ENCODE measurements at regions not wholly inside any gene's neighbourhood (a gene's known extent, or its start where the extent isn't known, plus 50 kb on each side); places are given as distances from the start of the nearest gene placed in this dataset.
A peak's percentile ranks its signal among the peaks of the same experiment; 100 is the strongest.

- POLR2A ChIA-PET = no interaction called here
- no peak for TF ChIP-seq FOXA1 (IDR thresholded peaks at IDR 0.05)
- TF ChIP-seq FOXM1 (IDR thresholded peaks at IDR 0.05; ENCODE audit: borderline replicate concordance) = no peak
- no peak for TF ChIP-seq ARNT (IDR thresholded peaks at IDR 0.05)
- TF ChIP-seq HDGF (IDR thresholded peaks at IDR 0.05; ENCODE audit: borderline replicate concordance) = no peak
- no peak for TF ChIP-seq NFRKB (IDR thresholded peaks at IDR 0.05)
- no peak for TF ChIP-seq TARDBP (IDR thresholded peaks at IDR 0.05)
- no peak for TF ChIP-seq SUZ12 (IDR thresholded peaks at IDR 0.05)
- TF ChIP-seq BHLHE40 (IDR thresholded peaks at IDR 0.05; ENCODE audit: borderline replicate concordance) = no peak
- TF ChIP-seq ZNF384 (IDR thresholded peaks at IDR 0.05) = no peak
- CTCF ChIA-PET = no interaction called here
- DNase-seq (ENCODE audit: extremely low spot score) = no peak
Observed at GRCh38 chr4:123476089-123476488, 79.5 kb downstream of the SPRY1 start.

- CTCF ChIA-PET = interaction anchor here (0.6 kb wide), 1 partner anchor 79 kb away, joined by 3 read pairs; no protein-coding TSS in a partner anchor
- DNase-seq (ENCODE audit: extremely low spot score) = no peak
- POLR2A ChIA-PET = no interaction called here
- TF ChIP-seq BHLHE40 (IDR thresholded peaks at IDR 0.05; ENCODE audit: borderline replicate concordance) (no peak), SP1 (IDR thresholded peaks at IDR 0.05) (no peak), NFRKB (IDR thresholded peaks at IDR 0.05) (no peak), CTBP1 (IDR thresholded peaks at IDR 0.05; ENCODE audit: borderline replicate concordance) (no peak)
Observed at GRCh38 chr4:123477711-123478209, 81.2 kb downstream of the SPRY1 start.

GRCh38 chr4:123478859-123479345 lies 82.3 kb downstream of the SPRY1 start:
- TF ChIP-seq FOXK2 (IDR thresholded peaks at IDR 0.05) (no peak), BHLHE40 (IDR thresholded peaks at IDR 0.05; ENCODE audit: borderline replicate concordance) (no peak), SP1 (IDR thresholded peaks at IDR 0.05) (no peak), ARNT (IDR thresholded peaks at IDR 0.05) (no peak), ELF4 (IDR thresholded peaks at IDR 0.05) (no peak), CTBP1 (IDR thresholded peaks at IDR 0.05; ENCODE audit: borderline replicate concordance) (no peak), PKNOX1 (IDR thresholded peaks at IDR 0.05) (no peak), LEF1 (IDR thresholded peaks at IDR 0.05; ENCODE audit: borderline replicate concordance) (no peak), NFRKB (IDR thresholded peaks at IDR 0.05) (no peak), FOXM1 (IDR thresholded peaks at IDR 0.05; ENCODE audit: borderline replicate concordance) (no peak), L3MBTL2 (conservative IDR thresholded peaks at IDR 0.05) (no peak), HDGF (IDR thresholded peaks at IDR 0.05; ENCODE audit: borderline replicate concordance) (no peak), TARDBP (IDR thresholded peaks at IDR 0.05) (no peak), SUZ12 (IDR thresholded peaks at IDR 0.05) (no peak), FOXA1 (IDR thresholded peaks at IDR 0.05) (no peak), ZNF384 (IDR thresholded peaks at IDR 0.05) (no peak)
- ChIA-PET POLR2A (no interaction called here), CTCF (interaction anchor here (1.0 kb wide), 1 partner anchor 86 kb away, joined by 3 read pairs; no protein-coding TSS in a partner anchor)
- peak; percentile 13 for DNase-seq (ENCODE audit: extremely low spot score)

- no peak for DNase-seq (ENCODE audit: extremely low spot score)
- TF ChIP-seq PKNOX1 (IDR thresholded peaks at IDR 0.05) (no peak), BHLHE40 (IDR thresholded peaks at IDR 0.05; ENCODE audit: borderline replicate concordance) (no peak), LEF1 (IDR thresholded peaks at IDR 0.05; ENCODE audit: borderline replicate concordance) (no peak), L3MBTL2 (conservative IDR thresholded peaks at IDR 0.05) (no peak), ARNT (IDR thresholded peaks at IDR 0.05) (no peak), CTBP1 (IDR thresholded peaks at IDR 0.05; ENCODE audit: borderline replicate concordance) (no peak), FOXA1 (IDR thresholded peaks at IDR 0.05) (no peak), NFRKB (IDR thresholded peaks at IDR 0.05) (no peak), ELF4 (IDR thresholded peaks at IDR 0.05) (no peak), FOXM1 (IDR thresholded peaks at IDR 0.05; ENCODE audit: borderline replicate concordance) (no peak), SP1 (IDR thresholded peaks at IDR 0.05) (no peak)
- POLR2A ChIA-PET = no interaction called here
- CTCF ChIA-PET = interaction anchor here (0.6 kb wide), 1 partner anchor 80 kb away, joined by 3 read pairs; no protein-coding TSS in a partner anchor
Observed at GRCh38 chr4:123479944-123480343, 83.3 kb downstream of the SPRY1 start.

- DNase-seq (ENCODE audit: extremely low spot score) = no peak
- POLR2A ChIA-PET = no interaction called here
- CTCF ChIA-PET = no interaction called here
- TF ChIP-seq ELF4 (IDR thresholded peaks at IDR 0.05) = no peak
- no peak for TF ChIP-seq CTBP1 (IDR thresholded peaks at IDR 0.05; ENCODE audit: borderline replicate concordance)
- TF ChIP-seq SUZ12 (IDR thresholded peaks at IDR 0.05) = no peak
- no peak for TF ChIP-seq BHLHE40 (IDR thresholded peaks at IDR 0.05; ENCODE audit: borderline replicate concordance)
- no peak for TF ChIP-seq FOXA1 (IDR thresholded peaks at IDR 0.05)
- no peak for TF ChIP-seq HDGF (IDR thresholded peaks at IDR 0.05; ENCODE audit: borderline replicate concordance)
- no peak for TF ChIP-seq NFRKB (IDR thresholded peaks at IDR 0.05)
- no peak for TF ChIP-seq L3MBTL2 (conservative IDR thresholded peaks at IDR 0.05)
- TF ChIP-seq FOXK2 (IDR thresholded peaks at IDR 0.05) = no peak
- no peak for TF ChIP-seq FOXM1 (IDR thresholded peaks at IDR 0.05; ENCODE audit: borderline replicate concordance)
- TF ChIP-seq PKNOX1 (IDR thresholded peaks at IDR 0.05) = no peak
- TF ChIP-seq ZNF384 (IDR thresholded peaks at IDR 0.05) = no peak
- no peak for TF ChIP-seq TARDBP (IDR thresholded peaks at IDR 0.05)
- TF ChIP-seq LEF1 (IDR thresholded peaks at IDR 0.05; ENCODE audit: borderline replicate concordance) = no peak
- TF ChIP-seq ARNT (IDR thresholded peaks at IDR 0.05) = no peak
- TF ChIP-seq SP1 (IDR thresholded peaks at IDR 0.05) = no peak
Observed at GRCh38 chr4:123480706-123481418, 84.3 kb downstream of the SPRY1 start.

- ChIA-PET POLR2A (no interaction called here), CTCF (no interaction called here)
- TF ChIP-seq BHLHE40 (IDR thresholded peaks at IDR 0.05; ENCODE audit: borderline replicate concordance) = no peak
- no peak for TF ChIP-seq FOXA1 (IDR thresholded peaks at IDR 0.05)
- TF ChIP-seq SUZ12 (IDR thresholded peaks at IDR 0.05) = no peak
- no peak for TF ChIP-seq FOXM1 (IDR thresholded peaks at IDR 0.05; ENCODE audit: borderline replicate concordance)
- no peak for TF ChIP-seq PKNOX1 (IDR thresholded peaks at IDR 0.05)
- TF ChIP-seq LEF1 (IDR thresholded peaks at IDR 0.05; ENCODE audit: borderline replicate concordance) = no peak
- TF ChIP-seq ZNF384 (IDR thresholded peaks at IDR 0.05) = no peak
- no peak for TF ChIP-seq TARDBP (IDR thresholded peaks at IDR 0.05)
- TF ChIP-seq NFRKB (IDR thresholded peaks at IDR 0.05) = no peak
- TF ChIP-seq L3MBTL2 (conservative IDR thresholded peaks at IDR 0.05) = no peak
- TF ChIP-seq SP1 (IDR thresholded peaks at IDR 0.05) = no peak
- no peak for TF ChIP-seq FOXK2 (IDR thresholded peaks at IDR 0.05)
- TF ChIP-seq HDGF (IDR thresholded peaks at IDR 0.05; ENCODE audit: borderline replicate concordance) = no peak
- TF ChIP-seq ELF4 (IDR thresholded peaks at IDR 0.05) = no peak
- TF ChIP-seq CTBP1 (IDR thresholded peaks at IDR 0.05; ENCODE audit: borderline replicate concordance) = no peak
- TF ChIP-seq ARNT (IDR thresholded peaks at IDR 0.05) = no peak
- DNase-seq (ENCODE audit: extremely low spot score) = no peak
Observed at GRCh38 chr4:123481717-123482116, 85.1 kb downstream of the SPRY1 start.
